A549 (cell line): ENCODE measurements at regions not wholly inside any gene's neighbourhood (a gene's known extent, or its start where the extent isn't known, plus 50 kb on each side); places are given as distances from the start of the nearest gene placed in this dataset.

Experiments used
- CEBPB ChIP-seq, 2 experiments: fragments of >200 bp in 1 of 2; sonication (Bioruptor Twin) in 1 of 2; formaldehyde crosslinking in 1 of 2; IDR thresholded peaks; 2 replicates each; pipeline ENCODE4 v1.6.1; 2012 to 2016
- CTCF ChIP-seq: fragments of >200 bp; sonication (Bioruptor Twin); formaldehyde crosslinking; IDR thresholded peaks from 3 replicates; pipeline ENCODE4 v1.5.1; 2016
- HOXA7 ChIP-seq: fragments of 250-450 bp; sonication (Bioruptor Pico); IDR thresholded peaks from 2 replicates; pipeline ENCODE4 v1.5.0; 2020; ENCODE audit warnings: mild to moderate bottlenecking, moderate library complexity
- KDM5A ChIP-seq: fragments of 200-600 bp; sonication (generic); IDR thresholded peaks from 2 replicates; pipeline ENCODE4 v1.6.1; 2016; ENCODE audit warnings: antibody characterized with exemption, mild to moderate bottlenecking
- MAX ChIP-seq: IDR thresholded peaks from 2 replicates; pipeline ENCODE4 v1.6.1; 2012
- NPAS2 ChIP-seq: fragments of 250-450 bp; sonication (Bioruptor Pico); IDR thresholded peaks from 2 replicates; pipeline ENCODE4 v1.8.0; 2022; ENCODE audit warnings: mild to moderate bottlenecking, moderate library complexity, borderline replicate concordance
- POLR2A ChIP-seq: IDR thresholded peaks from 2 replicates; pipeline ENCODE4 v1.6.1; 2012; ENCODE audit warnings: mild to moderate bottlenecking, low read length
- RFX5 ChIP-seq: fragments of 450-650 bp; IDR thresholded peaks from 2 replicates; pipeline ENCODE4 v1.7.1; 2014; ENCODE audit warnings: antibody characterized with exemption, mild to moderate bottlenecking, moderate library complexity
- SMC3 ChIP-seq: fragments of >200 bp; sonication (Bioruptor Twin); formaldehyde crosslinking; IDR thresholded peaks from 3 replicates; pipeline ENCODE4 v1.6.1; 2018; ENCODE audit warnings: inconsistent platforms

- TF ChIP-seq RFX5, result no peak
- TF ChIP-seq CEBPB (IDR thresholded peaks at IDR 0.05), result no peak
- TF ChIP-seq MAX, result no peak
- no peak for TF ChIP-seq CTCF
- TF ChIP-seq SMC3, result no peak
- TF ChIP-seq KDM5A, result no peak
- TF ChIP-seq POLR2A, result no peak
- TF ChIP-seq HOXA7 (CRISPR knock-in tag), result no peak
- TF ChIP-seq NPAS2, result no peak
Measured at GRCh38 chr2:2731816-2732284, 400.8 kb upstream of the MYT1L start.
